Caco-2 (cell line): ENCODE measurements at regions not wholly inside any gene's neighbourhood (a gene's known extent, or its start where the extent isn't known, plus 50 kb on each side); places are given as distances from the start of the nearest gene placed in this dataset.

Experiments used
- BruUV-seq: library from RNA; stranded (reverse); fragments of 400-500 nt; replicated peaks from 2 replicates; lab custom pipeline; 2021; lab: Mats Ljungman, UMichigan
- CTCF ChIA-PET: fragments of 300-600 bp; sonication (Branson Sonifier 250); formaldehyde crosslinking; loops from one replicate; lab custom pipeline; 2022; ENCODE audit warnings: antibody characterized with exemption; lab: Charles Lee
- POLR2A ChIA-PET: fragments of 300-600 bp; sonication (Branson Sonifier 250); formaldehyde crosslinking; loops from one replicate; lab custom pipeline; 2022; ENCODE audit warnings: antibody characterized with exemption; lab: Charles Lee
- DNase-seq, 2 experiments: peaks; one replicate each; pipeline versions ENCODE4 v3.0.0 to v3.0.0-alpha.2; 2020 to 2022
- H3K27me3 ChIP-seq: replicated peaks from 2 replicates; pipeline ENCODE4 v1.6.0; 2011; ENCODE audit warnings: low read length; ENCODE audit not compliant: control insufficient read depth, insufficient read depth
- H3K36me3 ChIP-seq: 2 replicates; pipeline ENCODE4 v1.5.1; 2011; ENCODE audit warnings: low read length; ENCODE audit not compliant: control insufficient read depth, insufficient read depth
- H3K4me1 ChIP-seq: fragments of 250-450 bp; sonication (Bioruptor Pico); 2 replicates; pipeline ENCODE4 v1.5.1; 2020; ENCODE audit warnings: mild to moderate bottlenecking
- H3K4me3 ChIP-seq: 2 replicates; pipeline ENCODE4 v1.5.1; 2011; ENCODE audit warnings: low read depth, mild to moderate bottlenecking, control low read depth, low read length
- H3K9me3 ChIP-seq: fragments of 250-450 bp; sonication (Bioruptor Pico); 2 replicates; pipeline ENCODE4 v1.5.1; 2020; ENCODE audit warnings: mild to moderate bottlenecking, moderate library complexity
- H3K27ac Mint-ChIP-seq: one replicate; pipeline ENCODE4 v1.8.0; 2022; ENCODE audit warnings: mixed read lengths; ENCODE audit not compliant: unreplicated experiment
- H3K27me3 Mint-ChIP-seq: one replicate; pipeline ENCODE4 v1.8.0; 2022; ENCODE audit warnings: mixed read lengths; ENCODE audit not compliant: insufficient read depth, unreplicated experiment
- H3K36me3 Mint-ChIP-seq: one replicate; pipeline ENCODE4 v1.8.0; 2022; ENCODE audit warnings: mild to moderate bottlenecking, mixed read lengths; ENCODE audit not compliant: insufficient read depth, unreplicated experiment
- H3K4me1 Mint-ChIP-seq: one replicate; pipeline ENCODE4 v1.8.0; 2022; ENCODE audit warnings: low read depth, mixed read lengths; ENCODE audit not compliant: unreplicated experiment
- H3K4me3 Mint-ChIP-seq: one replicate; pipeline ENCODE4 v1.8.0; 2022; ENCODE audit warnings: mild to moderate bottlenecking, moderate library complexity, mixed read lengths; ENCODE audit not compliant: unreplicated experiment
- H3K9me3 Mint-ChIP-seq: one replicate; pipeline ENCODE4 v1.8.0; 2022; ENCODE audit warnings: mixed read lengths; ENCODE audit not compliant: unreplicated experiment
- CTCF ChIP-seq, 2 experiments: fragments of 200-600 bp in 1 of 2; IDR thresholded peaks; 1 replicate in 1 of 2; 2 replicates in 1 of 2; pipeline versions ENCODE4 v1.5.1 to v1.8.0; 2011 to 2022; ENCODE audit warnings: antibody characterized with exemption in 1 of 2, control low read depth in 1 of 2, inconsistent platforms in 1 of 2, low read depth in 1 of 2, low read length in 1 of 2, mild to moderate bottlenecking in 1 of 2, moderate library complexity in 1 of 2; ENCODE audit not compliant: insufficient read depth in 1 of 2, severe bottlenecking in 1 of 2, unreplicated experiment in 1 of 2
- intact Hi-C: fragments of 100-400 bp; cut with micrococcal nuclease; formaldehyde crosslinking; loops from one replicate; pipeline ENCODE4 v1.10.0; 2022; ENCODE audit not compliant: unreplicated experiment

DNA sequence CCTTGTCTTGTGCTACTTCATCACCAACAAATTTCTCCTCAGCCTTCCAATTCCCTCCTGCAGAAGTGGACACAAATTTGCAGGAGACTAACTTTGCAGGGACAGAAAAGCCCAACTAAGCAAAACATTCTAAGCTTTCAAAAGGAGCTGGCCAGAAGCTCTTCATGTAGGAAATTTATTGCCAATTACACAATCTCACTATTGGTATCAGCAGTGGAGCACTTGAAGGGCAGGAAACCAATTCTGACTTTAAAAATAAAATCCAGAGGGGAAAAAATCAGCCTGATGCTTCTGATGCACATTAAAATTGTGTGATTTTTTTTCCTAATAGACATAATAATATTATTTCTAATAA, 193.3 kb downstream of the LY86 start:
- H3K27me3 Mint-ChIP-seq, result peaks cover 7% of the 10 kb centered on the region
- H3K4me1 Mint-ChIP-seq, result no peaks in the 10 kb centered on the region
- H3K9me3 ChIP-seq, result no peaks in the 10 kb centered on the region
- H3K27ac Mint-ChIP-seq, result no peak overlapping the region
- no peak for DNase-seq
- H3K4me3 ChIP-seq, result no peak overlapping the region
- H3K4me3 Mint-ChIP-seq, result no peak overlapping the region
- H3K9me3 Mint-ChIP-seq, result no peaks in the 10 kb centered on the region
- no TSS peak for BruUV-seq
- CTCF ChIA-PET, result no interaction called here
- no peaks in the 10 kb centered on the region for H3K36me3 Mint-ChIP-seq
- no peaks in the 10 kb centered on the region for H3K4me1 ChIP-seq
- TF ChIP-seq CTCF (IDR thresholded peaks at IDR 0.05; ENCODE audit: insufficient read depth in 1 of 2, low read depth in 1 of 2, low read length in 1 of 2, severe bottlenecking in 1 of 2, unreplicated experiment in 1 of 2), result no peak
- POLR2A ChIA-PET, result no interaction called here
- no peaks in the 10 kb centered on the region for H3K36me3 ChIP-seq
- intact Hi-C loops, result no loop called here
- H3K27me3 ChIP-seq, result no peaks in the 10 kb centered on the region

DNA sequence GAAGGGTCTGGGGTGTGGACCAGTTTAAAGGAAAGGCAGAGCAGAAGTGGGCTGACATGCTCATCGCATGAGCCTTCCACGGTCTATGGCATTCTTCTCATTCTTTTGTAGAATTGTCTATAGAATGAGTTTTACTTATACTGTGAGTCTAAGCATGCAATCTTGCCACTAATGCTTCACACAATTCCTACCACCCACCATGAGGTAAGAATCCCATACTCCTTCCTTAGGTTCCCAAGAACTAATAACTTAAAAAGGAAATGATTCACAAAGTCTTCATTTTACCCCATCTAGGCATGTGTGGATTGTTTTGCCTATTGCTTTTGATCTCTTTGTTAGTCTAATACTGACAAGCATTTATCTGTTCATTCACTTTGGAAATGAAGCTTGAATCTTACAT, 195.2 kb downstream of the LY86 start:
- Histone ChIP-seq H3K4me3 (no peak overlapping the region), H3K9me3 (no peaks in the 10 kb centered on the region), H3K27me3 (no peaks in the 10 kb centered on the region), H3K4me1 (no peaks in the 10 kb centered on the region), H3K36me3 (no peaks in the 10 kb centered on the region)
- Mint-ChIP-seq H3K4me1 (no peaks in the 10 kb centered on the region), H3K9me3 (no peaks in the 10 kb centered on the region), H3K4me3 (no peak overlapping the region), H3K27me3 (peaks cover 6% of the 10 kb centered on the region), H3K36me3 (no peaks in the 10 kb centered on the region), H3K27ac (no peak overlapping the region)
- intact Hi-C loops, result no loop called here
- no peak for DNase-seq
- ChIA-PET CTCF (interaction anchor here (0.6 kb wide), 1 partner anchor 59 kb away, joined by 3 read pairs; no protein-coding TSS in a partner anchor), POLR2A (interaction anchor here (0.6 kb wide), 1 partner anchor 259 kb away, joined by 10 read pairs; no protein-coding TSS in a partner anchor)
- BruUV-seq, result no TSS peak
- TF ChIP-seq CTCF (IDR thresholded peaks at IDR 0.05; ENCODE audit: insufficient read depth in 1 of 2, low read depth in 1 of 2, low read length in 1 of 2, severe bottlenecking in 1 of 2, unreplicated experiment in 1 of 2), result no peak

DNA sequence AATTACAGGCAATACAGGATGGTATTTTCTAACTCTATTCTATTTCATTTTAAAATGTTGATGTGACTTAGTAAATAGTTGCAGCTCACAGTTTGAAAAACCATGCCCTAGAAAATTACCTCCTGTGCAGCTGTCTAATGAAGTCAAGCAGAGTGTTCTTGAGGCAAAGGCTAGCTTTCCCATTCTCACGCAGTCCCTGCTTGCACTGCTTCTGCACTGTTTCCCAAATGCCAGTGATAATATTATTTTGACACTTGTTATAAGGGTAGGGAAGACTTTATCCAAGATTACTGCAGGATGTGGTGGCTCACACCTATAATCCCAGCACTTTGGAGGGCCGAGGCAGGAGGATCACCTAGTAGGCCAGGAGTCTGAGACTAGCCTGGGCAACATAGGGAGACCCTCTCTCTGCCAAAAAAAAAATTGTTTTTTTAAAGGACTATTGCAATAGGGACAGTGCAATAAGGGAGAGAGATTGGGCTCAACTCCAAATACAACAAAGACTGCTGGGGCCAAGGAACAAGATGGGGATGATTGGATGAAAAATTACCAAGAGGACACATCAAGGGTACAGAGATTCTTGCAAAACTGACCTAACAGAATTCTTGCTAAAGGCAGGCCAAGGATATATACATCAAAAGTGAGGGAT, 196.1 kb downstream of the LY86 start:
- H3K27me3 Mint-ChIP-seq, result peaks cover 2% of the 10 kb centered on the region
- Histone ChIP-seq H3K4me1 (no peaks in the 10 kb centered on the region), H3K4me3 (no peak overlapping the region), H3K36me3 (no peaks in the 10 kb centered on the region), H3K27me3 (no peaks in the 10 kb centered on the region), H3K9me3 (no peaks in the 10 kb centered on the region)
- H3K4me1 Mint-ChIP-seq, result no peaks in the 10 kb centered on the region
- DNase-seq, result no peak
- no TSS peak for BruUV-seq
- no peak overlapping the region for H3K27ac Mint-ChIP-seq
- ChIA-PET POLR2A (no interaction called here), CTCF (no interaction called here)
- intact Hi-C loops, result no loop called here
- TF ChIP-seq CTCF (IDR thresholded peaks at IDR 0.05; ENCODE audit: insufficient read depth in 1 of 2, low read depth in 1 of 2, low read length in 1 of 2, severe bottlenecking in 1 of 2, unreplicated experiment in 1 of 2), result no peak
- H3K36me3 Mint-ChIP-seq, result no peaks in the 10 kb centered on the region
- no peak overlapping the region for H3K4me3 Mint-ChIP-seq
- H3K9me3 Mint-ChIP-seq, result no peaks in the 10 kb centered on the region
